Osteocyte (in vitro differentiated cells): ENCODE measurements at regions not wholly inside any gene's neighbourhood (a gene's known extent, or its start where the extent isn't known, plus 50 kb on each side); places are given as distances from the start of the nearest gene placed in this dataset.

Source experiments
- DNase-seq: peaks from one replicate; pipeline ENCODE4 v3.0.0; 2021; ENCODE audit warnings: mixed read lengths; ENCODE audit not compliant: unreplicated experiment; ENCODE audit errors: extremely low spot score
- H3K27ac Mint-ChIP-seq: one replicate; pipeline ENCODE4 v1.8.0; 2021; ENCODE audit warnings: mild to moderate bottlenecking, mixed read lengths; ENCODE audit not compliant: unreplicated experiment
- H3K27me3 Mint-ChIP-seq: one replicate; pipeline ENCODE4 v1.8.0; 2021; ENCODE audit warnings: mixed read lengths; ENCODE audit not compliant: unreplicated experiment
- H3K36me3 Mint-ChIP-seq: one replicate; pipeline ENCODE4 v1.8.0; 2021; ENCODE audit warnings: mixed read lengths; ENCODE audit not compliant: unreplicated experiment
- H3K4me1 Mint-ChIP-seq: one replicate; pipeline ENCODE4 v1.8.0; 2021; ENCODE audit warnings: mixed read lengths; ENCODE audit not compliant: unreplicated experiment
- H3K4me3 Mint-ChIP-seq: one replicate; pipeline ENCODE4 v1.8.0; 2021; ENCODE audit warnings: mild to moderate bottlenecking, moderate library complexity, mixed read lengths; ENCODE audit not compliant: unreplicated experiment
- H3K9me3 Mint-ChIP-seq: one replicate; pipeline ENCODE4 v1.8.0; 2021; ENCODE audit warnings: mixed read lengths; ENCODE audit not compliant: unreplicated experiment
- CTCF ChIP-seq: fragments of 200-600 bp; sonication (generic); IDR thresholded peaks from 2 replicates; pipeline ENCODE4 v1.5.0; 2021; ENCODE audit warnings: antibody characterized with exemption, mild to moderate bottlenecking, moderate library complexity

GRCh38 chr1:244965185-244966030, 101.1 kb upstream of the HNRNPU start:
- no peaks in the 10 kb centered on the region for H3K27me3 Mint-ChIP-seq
- H3K9me3 Mint-ChIP-seq: no peaks in the 10 kb centered on the region
- no peak for TF ChIP-seq CTCF
- peaks cover 41% of the 10 kb centered on the region for H3K4me1 Mint-ChIP-seq
- peak overlapping the region; percentile 99 for H3K27ac Mint-ChIP-seq
- H3K36me3 Mint-ChIP-seq: no peaks in the 10 kb centered on the region
- no peak for DNase-seq
- H3K4me3 Mint-ChIP-seq: no peak overlapping the region

GRCh38 chr1:244964112-244964971, 100.0 kb upstream of the HNRNPU start:
- peak overlapping the region; percentile 60 for H3K4me3 Mint-ChIP-seq
- peaks cover 41% of the 10 kb centered on the region for H3K4me1 Mint-ChIP-seq
- DNase-seq: no peak
- H3K27ac Mint-ChIP-seq: peak overlapping the region; percentile 99
- TF ChIP-seq CTCF: no peak
- H3K27me3 Mint-ChIP-seq: no peaks in the 10 kb centered on the region
- H3K9me3 Mint-ChIP-seq: no peaks in the 10 kb centered on the region
- H3K36me3 Mint-ChIP-seq: no peaks in the 10 kb centered on the region

GRCh38 chr1:244963231-244963826, 99.0 kb upstream of the HNRNPU start:
- DNase-seq: no peak

GRCh38 chr1:244962130-244962529, 97.8 kb upstream of the HNRNPU start:
- Mint-ChIP-seq H3K27me3 (no peaks in the 10 kb centered on the region), H3K36me3 (no peaks in the 10 kb centered on the region), H3K9me3 (no peaks in the 10 kb centered on the region), H3K4me1 (peaks cover 28% of the 10 kb centered on the region), H3K27ac (no peak overlapping the region), H3K4me3 (no peak overlapping the region)
- no peak for TF ChIP-seq CTCF
- no peak for DNase-seq

More at GRCh38 chr1:244963231-244963826, 99.0 kb upstream of the HNRNPU start:
- peak overlapping the region; percentile 99 for H3K27ac Mint-ChIP-seq
- no peaks in the 10 kb centered on the region for H3K27me3 Mint-ChIP-seq
- H3K4me3 Mint-ChIP-seq: peak overlapping the region; percentile 60
- H3K4me1 Mint-ChIP-seq: peaks cover 34% of the 10 kb centered on the region
- TF ChIP-seq CTCF: no peak
- H3K9me3 Mint-ChIP-seq: no peaks in the 10 kb centered on the region
- H3K36me3 Mint-ChIP-seq: no peaks in the 10 kb centered on the region
